HG03196 (cell line): ENCODE measurements at regions not wholly inside any gene's neighbourhood (a gene's known extent, or its start where the extent isn't known, plus 50 kb on each side); places are given as distances from the start of the nearest gene placed in this dataset.

Experiments used
- ATAC-seq: cut with Tn5 transposase; IDR thresholded peaks from one replicate; pipeline ENCODE4 v1.9.1; 2021; ENCODE audit not compliant: unreplicated experiment

DNA sequence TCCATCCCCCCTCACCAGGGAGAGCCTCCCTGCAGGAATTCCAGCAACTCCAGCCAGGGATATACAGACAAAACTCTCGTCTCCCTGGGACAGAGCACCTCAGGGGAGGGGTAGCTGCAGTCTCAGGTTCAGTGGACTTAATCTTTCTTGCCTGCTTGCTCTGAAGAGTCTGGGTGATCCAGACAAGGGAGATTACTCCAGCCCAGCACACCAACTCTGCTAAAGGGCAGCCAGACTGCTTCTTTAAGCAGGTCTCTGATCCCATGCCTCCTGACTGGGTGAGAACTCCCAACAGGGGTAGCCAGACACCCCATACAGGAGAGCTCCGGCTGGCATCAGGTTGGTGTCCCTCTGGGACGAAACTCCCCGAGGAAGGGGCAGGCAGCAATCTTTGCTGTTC lies 888.7 kb downstream of the RAB28 start:
- no peak for ATAC-seq

- ATAC-seq, result no peak
These were observed 895.6 kb downstream of the RAB28 start for GRCh38 chr4:12588582-12588981.

DNA sequence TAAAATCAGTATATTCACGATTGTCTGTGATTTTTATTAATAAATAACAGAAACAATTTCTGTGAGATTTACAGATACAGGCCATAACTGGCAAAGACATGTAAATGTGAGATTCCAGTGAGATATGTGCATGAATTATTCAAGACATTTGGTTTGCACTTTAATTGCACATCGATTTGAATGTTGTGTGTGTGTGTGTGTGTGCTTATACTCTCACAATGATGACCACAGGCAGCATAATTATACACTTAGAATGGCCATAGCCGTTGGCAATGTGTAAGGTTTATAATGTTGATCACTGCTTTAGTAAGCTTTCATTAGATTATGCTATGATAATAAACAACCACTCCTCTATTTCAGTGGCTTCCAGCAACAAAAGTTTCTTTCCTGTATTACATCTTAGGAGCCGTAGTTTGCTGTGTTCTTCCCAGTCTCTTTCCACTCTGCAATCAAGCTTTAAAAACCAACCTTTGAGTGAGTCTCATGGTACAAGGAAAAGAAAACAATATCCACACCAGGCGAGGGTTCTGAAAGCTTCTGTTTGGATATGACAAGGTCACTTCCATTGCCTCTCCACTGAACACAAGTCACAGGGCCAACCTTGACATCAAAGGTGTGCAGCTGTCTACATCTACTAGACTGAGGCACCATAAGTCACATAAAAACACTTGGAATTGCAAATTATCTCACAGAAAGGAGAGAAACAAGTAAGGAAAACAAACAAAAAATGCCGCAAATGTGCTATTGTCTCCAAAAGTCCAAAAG lies 897.7 kb downstream of the RAB28 start:
- no peak for ATAC-seq

DNA sequence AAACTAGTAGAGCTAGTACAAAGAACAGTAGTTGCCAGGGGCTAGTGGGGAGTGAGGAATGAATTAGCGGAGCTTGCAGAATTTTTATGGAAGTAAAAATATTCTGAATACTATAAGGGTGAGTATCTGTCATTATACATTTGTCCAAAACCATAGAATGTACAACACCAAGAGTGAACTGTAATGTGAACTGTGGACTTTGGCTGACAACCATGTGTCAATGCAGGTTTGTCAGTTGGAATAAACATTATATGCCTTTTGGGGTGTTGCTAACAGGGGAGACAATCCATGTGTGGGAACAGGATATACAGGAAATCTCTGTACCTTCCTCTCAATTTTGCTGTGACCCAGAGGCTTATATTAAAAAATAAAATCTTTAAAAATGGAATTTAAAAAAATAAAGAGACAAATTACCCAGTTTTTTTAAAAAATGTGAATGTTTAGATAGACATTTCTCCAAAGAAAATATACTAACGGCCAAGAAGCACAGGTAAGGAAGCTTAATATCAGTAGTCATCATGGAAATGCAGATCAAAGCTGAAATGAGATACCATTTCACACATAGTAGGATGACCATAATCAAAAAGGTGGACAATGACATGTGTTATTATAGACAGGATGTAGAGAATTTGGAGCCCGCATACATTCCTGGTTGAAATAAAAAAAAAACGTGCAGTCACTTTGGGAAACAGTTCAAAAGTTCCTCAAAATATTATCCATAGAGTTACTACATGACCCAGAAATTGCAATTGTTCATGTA lies 899.8 kb downstream of the RAB28 start:
- ATAC-seq, result no peak

- no peak for ATAC-seq
These were observed 900.9 kb downstream of the RAB28 start for GRCh38 chr4:12583275-12583674.

- ATAC-seq, result no peak
These were observed 903.4 kb downstream of the RAB28 start for GRCh38 chr4:12580787-12581186.

DNA sequence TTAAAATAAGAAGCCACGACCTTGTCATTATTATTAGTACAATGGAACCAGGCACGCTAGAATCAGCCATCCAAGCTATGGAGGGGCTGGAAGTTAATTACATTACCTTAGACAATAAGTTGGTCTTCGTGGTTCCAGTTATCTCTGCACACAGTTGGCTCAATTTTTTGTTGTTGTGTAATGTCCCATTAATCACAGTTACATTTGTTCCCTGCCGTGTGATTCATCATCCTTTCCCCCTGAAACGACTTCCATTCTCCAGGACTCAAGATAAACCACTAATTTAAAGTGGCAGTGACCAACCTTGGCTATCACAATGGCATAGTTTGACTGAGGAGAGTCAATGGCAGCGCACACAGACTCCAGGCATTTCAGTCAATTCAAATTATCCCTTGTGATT lies 905.0 kb downstream of the RAB28 start:
- no peak for ATAC-seq

DNA sequence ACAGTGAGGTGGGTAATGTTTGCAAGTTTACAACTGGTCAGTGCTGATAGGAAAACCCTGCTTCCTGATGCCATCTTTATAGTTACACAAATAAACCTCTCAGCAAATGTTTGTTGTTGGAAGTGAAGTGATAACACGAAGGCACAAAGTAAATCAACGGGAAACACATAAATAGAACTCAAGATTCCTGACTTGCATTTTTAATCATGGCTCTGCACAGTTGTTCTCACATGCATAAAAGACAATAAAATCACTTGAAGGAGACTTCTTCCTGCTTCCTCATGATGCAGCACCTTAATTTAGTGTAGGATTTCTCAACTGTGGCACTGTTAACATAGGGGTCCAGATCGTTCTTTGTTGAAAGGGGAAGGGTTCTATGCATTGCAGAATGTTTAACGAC lies 907.7 kb downstream of the RAB28 start:
- no peak for ATAC-seq

GRCh38 chr4:12573716-12574115 lies 910.4 kb downstream of the RAB28 start:
- no peak for ATAC-seq

DNA sequence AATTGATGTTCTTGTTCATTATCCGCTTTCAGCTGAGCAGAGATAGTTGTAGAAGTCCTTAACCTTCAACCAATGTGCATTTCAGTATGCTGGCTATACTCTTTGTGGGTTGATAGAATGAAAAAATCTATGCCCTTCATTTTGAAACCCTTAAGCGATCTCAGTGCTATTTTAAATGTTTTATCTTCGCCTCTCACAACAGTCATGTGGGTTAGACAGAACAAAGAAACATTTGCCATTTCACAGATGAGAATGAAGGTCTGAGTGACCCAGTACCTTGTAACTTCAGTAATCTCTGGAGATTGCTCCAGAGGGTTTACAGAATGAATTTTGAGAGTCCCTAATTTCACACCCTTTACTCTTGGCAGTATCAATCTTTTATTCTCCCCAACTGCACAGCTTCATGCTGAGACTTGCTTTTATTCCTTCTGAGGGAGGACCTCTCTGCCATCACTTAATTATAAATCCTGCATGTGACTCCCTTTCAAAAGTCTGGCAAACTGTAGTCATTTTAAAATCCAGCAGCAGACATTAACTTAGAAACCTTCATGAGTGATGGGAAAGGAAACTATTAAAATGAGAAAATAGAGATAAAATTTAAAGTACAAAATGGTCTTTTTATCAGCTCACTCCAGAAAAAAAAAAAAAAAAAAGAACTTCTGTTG lies 921.5 kb downstream of the RAB28 start:
- no peak for ATAC-seq

- no peak for ATAC-seq
These were observed 922.1 kb downstream of the RAB28 start for GRCh38 chr4:12562021-12562420.

GRCh38 chr4:12555011-12555410 lies 929.1 kb downstream of the RAB28 start:
- ATAC-seq, result no peak

DNA sequence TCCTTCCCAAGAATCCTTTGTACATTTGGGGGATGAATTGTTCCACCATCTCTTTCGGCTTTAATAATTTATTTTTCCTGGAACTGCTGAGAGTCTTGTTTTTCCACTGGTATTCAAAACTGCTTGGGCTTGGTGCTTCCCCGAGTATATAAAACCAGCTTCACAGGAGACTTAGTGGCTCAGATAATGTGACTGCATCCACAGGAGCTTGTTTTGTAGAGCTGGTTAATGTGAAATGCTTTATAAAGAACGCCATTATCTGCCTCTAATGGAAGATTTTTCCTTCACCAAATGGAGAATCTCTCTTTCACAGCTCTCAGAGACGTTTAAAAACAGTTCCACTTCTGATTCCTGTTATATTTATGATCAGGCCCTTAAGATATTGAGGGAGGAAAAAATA lies 935.5 kb downstream of the RAB28 start:
- ATAC-seq, result no peak

- ATAC-seq, result no peak
These were observed 938.3 kb downstream of the RAB28 start for GRCh38 chr4:12545812-12546211.

DNA sequence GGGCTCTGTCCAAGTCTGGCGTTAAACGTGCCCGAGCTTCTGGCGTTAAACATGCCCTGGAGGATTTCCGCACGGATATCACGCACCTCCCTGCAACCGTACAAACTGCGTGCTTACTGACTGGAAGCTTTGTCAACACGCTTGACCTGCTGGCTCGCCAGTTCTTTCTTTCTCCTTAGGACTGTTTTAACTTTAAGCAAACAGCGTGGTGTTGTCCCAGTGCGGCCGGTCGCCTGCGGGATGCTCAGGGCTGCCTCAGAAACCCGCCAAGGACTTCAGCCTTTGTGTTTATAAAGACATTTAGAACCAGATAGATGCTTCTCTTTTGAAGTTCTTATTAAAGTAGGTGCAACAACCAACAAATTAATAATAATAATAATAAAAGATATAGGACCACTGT lies 946.0 kb downstream of the RAB28 start:
- no peak for ATAC-seq

GRCh38 chr4:12534684-12535083 lies 949.5 kb downstream of the RAB28 start:
- ATAC-seq, result no peak

- no peak for ATAC-seq
These were observed 964.7 kb downstream of the RAB28 start for GRCh38 chr4:12519426-12519825.

- ATAC-seq, result no peak
These were observed 976.2 kb downstream of the RAB28 start for GRCh38 chr4:12507868-12508481.

DNA sequence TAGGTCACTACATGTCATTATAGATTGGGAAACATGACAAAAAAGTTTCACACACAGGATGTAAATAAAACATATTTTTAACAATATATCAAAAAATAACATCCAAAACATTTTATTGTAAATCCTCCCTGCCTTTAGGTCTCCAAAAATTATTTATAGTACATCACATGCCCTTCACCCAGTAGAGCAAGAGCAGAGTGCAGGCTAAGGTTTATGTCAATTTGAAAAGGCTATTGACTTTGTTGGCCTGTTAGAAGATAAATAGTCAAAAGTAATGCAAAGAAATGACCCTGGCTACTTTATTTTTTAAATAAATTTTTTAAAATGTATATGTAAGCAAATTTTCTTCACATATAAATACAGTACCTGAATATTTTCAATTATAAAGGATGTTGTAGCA lies 983.7 kb downstream of the RAB28 start:
- no peak for ATAC-seq

- ATAC-seq, result no peak
These were observed 984.4 kb downstream of the RAB28 start for GRCh38 chr4:12499693-12500092.

GRCh38 chr4:12495211-12495610 lies 988.9 kb downstream of the RAB28 start:
- no peak for ATAC-seq
